DMS 273 treated with DMSO at 0.1 percent for 48 hours (cell line): ENCODE measurements at regions not wholly inside any gene's neighbourhood (a gene's known extent, or its start where the extent isn't known, plus 50 kb on each side); places are given as distances from the start of the nearest gene placed in this dataset.

Experiments
- DNase-seq: peaks from one replicate; lab custom pipeline; 2025; lab: John Stamatoyannopoulos, UW

- DNase-seq, result no peak
Measured at GRCh38 chr11:80846442-80846841, 1405.6 kb upstream of the TENM4 start.

GRCh38 chr11:80844110-80844819, 1403.4 kb upstream of the TENM4 start:
- DNase-seq, result no peak

GRCh38 chr11:80843266-80843974, 1402.6 kb upstream of the TENM4 start:
- DNase-seq, result no peak

DNA sequence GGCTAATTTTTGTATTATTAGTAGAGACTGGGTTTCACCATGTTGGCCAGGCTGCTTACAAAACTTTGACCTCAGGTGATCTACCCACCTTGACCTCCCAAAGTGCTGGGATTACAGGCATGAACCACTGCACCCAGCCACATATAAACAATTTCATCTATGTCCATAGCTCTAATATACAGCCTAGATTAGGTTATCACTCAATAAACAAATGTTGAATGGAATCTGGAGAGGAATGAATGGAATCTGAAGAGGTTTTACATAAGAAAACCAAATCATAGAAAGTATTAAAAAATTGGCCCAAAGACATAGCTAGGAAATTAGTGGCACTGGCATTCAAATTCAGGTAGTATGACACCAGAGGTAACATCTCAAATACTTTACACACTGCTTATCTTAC, 1401.4 kb upstream of the TENM4 start:
- no peak for DNase-seq

DNA sequence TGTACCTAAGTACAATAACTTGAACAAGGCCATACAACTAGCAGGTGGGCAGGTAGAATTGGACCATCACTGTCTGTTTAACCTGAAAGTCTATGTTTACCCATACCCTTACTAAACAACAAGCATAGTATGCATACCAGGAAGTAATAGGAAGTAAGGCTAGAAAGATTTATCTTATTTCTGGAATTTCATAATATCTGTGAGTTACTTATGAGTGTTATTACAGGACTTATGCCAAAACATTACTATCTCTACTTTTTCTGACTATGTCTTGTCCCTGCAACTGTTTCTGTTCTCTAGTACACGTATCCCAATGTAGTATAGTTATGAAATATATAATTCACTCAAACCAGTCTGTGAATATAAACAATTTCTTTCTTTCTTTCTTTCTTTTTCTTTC, 1400.8 kb upstream of the TENM4 start:
- DNase-seq, result no peak

DNA sequence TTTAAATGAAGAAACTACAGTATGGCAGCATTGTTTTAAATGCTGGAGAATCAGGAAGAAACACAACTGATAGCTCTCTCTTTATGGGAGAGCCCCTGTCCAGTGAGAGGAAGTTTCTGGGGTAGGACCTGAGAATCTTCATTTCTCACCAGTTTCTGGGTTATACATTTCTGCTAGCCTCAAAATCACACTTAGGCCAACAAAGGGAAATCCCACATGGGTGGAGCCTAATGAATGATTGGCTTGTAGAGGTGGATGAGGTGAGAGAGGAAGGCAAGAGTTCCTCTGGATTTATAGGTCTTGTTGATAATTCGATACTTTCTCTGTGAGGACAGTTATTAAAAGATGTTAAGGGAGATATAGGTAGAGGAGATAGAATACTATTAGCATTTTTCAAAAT, 1397.3 kb upstream of the TENM4 start:
- DNase-seq, result no peak

GRCh38 chr11:80837051-80837450, 1396.2 kb upstream of the TENM4 start:
- no peak for DNase-seq

DNA sequence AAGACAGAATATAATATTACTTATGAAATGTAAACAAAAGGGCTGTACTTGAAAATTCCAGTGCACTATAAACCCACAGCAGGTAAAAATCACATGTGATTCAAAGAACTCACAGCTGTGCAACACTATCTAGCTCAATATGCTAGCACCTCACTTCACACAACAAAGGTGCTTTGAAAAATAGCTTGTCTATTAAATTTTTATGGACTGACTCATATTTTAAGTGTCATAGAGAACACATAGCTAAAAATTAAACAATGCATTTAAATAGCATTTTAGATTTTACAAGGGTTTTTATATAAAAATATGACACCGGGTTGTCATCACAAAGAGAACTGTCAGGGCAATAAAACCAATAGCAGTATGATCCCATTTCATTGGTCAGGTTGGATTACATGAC, 1390.5 kb upstream of the TENM4 start:
- no peak for DNase-seq

DNA sequence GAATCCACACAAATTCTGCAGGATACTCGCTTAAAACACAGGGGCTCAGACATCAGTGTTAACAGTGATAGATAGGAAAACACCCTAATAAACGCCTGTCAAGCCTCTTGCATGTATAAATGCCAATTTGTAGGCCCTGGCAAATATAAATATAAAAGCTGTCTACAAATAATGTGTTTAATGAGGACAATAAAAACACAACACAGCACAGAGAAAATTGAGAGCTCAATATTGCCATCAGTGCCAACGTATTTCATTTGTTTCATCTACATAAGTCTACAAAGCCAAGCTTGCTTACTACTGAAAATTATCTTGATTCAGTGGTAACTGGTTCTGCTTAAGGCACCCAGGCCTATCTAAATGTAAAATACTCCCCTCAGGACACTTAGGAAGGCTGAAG, 1387.0 kb upstream of the TENM4 start:
- no peak for DNase-seq

DNA sequence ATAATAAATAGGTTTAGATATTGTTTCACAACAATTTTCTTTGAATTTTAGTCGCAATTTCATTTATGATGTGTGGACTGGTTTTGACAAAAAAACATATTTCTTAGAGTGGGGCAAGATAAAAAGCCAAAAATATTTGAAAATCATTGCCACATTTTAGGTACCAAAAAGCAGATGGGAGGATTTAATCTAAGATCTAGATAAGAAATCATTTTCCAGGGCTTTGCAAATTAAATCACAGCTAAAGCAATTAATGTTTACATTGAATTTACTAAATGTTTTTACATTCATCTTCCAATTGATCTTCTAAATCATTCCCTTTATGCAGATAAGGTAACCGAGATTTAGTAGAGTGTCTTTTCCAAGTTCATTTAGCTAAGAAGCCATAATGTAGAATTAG, 1386.0 kb upstream of the TENM4 start:
- DNase-seq, result no peak

GRCh38 chr11:80822308-80822707, 1381.5 kb upstream of the TENM4 start:
- DNase-seq, result no peak

- DNase-seq, result no peak
Measured at GRCh38 chr11:80819271-80819670, 1378.4 kb upstream of the TENM4 start.

DNA sequence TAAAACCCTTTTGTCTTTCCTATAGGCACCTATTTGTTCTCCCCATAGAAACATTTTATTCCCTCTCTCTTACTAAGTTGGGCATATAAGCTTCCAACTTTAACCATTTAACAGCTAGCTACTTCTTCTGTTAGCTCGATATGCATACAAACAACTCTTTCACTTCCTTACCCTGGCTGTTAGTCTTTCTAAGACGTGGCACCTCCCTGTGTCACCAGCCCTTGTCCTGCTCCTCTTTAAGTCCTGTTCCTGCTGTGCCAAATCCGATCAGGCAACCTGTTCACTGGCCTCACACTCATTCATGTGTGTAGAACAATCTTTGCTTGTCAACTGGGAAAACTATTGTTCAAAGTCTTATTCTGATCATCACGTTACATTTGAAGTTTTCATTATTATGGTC, 1376.1 kb upstream of the TENM4 start:
- DNase-seq, result no peak

DNA sequence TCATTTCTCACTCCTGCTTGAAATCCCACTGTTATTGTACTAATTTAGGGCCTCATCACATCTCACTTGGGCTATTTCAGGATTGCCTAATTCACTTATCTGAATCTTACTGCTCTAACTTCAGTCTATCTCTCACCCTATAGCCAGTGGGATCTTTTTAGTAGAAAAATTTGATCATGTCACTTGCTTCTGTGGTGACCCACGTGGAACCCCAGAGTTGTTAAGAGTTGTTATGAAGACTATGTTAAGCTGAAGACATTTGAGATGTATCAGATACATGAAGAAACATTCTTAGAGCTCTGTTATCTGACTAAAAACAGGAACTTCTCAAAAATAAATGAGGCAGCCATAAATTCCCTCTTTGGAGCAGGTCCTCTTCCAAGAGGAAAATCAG, 1375.6 kb upstream of the TENM4 start:
- no peak for DNase-seq

DNA sequence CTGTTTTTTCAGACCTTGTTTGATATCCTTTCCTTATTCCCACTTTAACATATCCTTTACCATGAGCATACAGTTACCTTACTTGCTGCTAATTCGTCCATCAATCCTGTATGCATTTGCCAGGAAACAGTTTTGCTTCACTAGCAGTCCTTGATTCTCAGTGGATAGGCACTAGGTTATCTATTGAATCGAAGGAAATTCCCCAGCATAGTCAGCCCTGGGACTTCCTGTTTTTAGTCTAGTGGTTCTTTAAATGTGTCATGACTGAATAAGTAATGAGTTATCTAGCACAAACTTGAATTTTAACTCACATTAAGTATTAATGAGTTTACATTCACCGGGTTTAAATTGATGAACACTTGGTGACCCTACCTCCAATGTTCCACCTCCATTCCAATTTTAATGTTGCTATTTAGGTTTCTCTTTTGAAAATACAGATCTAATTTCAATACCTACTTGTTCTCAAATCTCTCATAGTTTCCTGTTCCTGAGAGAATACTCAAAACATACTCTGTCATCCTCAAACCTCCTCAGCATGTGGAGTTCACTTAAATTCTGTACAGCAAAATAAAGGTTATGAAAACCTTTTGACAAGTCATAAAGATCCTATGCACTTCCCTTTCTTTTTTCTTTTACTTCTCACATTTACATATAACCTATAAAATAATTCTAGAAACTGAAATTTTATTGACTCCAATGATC, 1375.1 kb upstream of the TENM4 start:
- DNase-seq, result no peak

GRCh38 chr11:80814813-80815212, 1374.0 kb upstream of the TENM4 start:
- DNase-seq, result no peak

GRCh38 chr11:80810695-80811094, 1369.9 kb upstream of the TENM4 start:
- DNase-seq, result no peak

DNA sequence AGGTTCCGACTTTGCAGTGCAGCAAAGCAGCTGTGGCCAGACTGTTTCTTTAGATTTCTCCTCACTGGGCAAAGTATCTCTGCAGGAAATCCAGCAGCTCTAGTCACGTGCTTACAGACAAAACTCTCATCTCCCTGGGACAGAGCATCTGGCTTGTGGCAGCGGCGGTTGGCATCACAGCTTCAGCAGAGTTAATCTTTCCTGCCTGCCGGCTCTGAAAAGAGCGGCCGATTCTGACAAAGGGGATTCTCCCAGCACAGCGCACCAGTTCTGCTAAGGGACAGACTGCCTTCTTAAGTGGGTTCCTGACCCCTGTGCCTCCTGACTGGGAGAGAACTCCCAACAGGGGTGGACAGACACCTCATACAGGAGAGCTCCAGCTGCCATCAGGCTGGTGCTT, 1357.3 kb upstream of the TENM4 start:
- no peak for DNase-seq

DNA sequence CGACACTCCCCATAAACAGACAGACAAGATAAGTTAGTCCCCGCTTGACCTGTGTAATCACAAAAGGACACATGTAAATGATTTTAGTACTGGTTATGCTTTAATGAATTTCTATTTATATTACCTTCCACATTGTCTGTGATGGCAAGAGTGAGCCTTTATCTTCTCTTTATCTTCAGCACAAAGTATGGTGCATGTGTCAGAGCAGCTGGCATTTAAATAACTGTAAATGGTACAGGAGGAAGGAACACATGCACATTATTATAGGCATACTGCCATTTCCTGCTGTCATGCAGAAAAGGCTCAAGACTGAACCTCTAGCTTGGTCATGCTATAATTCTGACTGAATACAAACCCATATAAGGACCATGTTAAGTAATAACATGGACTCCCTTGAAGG, 1342.7 kb upstream of the TENM4 start:
- DNase-seq, result no peak

DNA sequence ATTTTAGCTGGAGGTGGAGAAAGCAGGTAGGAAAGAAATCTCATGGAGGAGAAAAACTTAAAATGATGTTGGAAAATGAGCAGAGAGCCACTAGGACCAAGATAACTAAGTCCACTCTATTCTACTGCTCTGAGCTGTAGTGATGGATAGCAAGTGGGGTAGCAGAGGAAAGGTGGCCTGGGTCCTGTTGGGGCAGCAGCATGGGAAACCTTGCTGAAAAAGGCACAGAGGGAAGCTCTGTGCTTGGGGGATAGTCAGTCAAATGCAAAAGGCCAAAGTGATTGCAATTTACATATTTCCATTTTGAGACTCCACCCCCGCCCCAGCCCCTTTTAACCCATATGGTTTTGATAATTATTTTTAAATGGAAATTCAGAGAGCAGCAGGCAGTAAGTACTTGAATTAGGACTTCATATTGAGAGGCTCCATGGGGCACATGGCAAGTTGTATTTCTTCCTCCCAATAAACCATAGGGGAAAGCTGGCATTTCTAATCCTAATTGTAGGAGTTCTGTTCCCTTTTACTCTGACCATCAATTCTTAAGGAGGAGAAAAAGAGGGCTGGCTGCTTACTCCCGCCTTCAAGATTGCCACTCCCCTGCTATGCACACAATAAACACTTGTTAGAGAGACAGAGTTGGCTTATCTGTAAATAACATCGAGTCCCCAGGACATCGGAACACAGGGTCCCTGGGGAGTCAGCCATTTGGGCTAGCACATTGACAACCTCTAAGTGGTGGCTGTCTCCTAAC, 1341.5 kb upstream of the TENM4 start:
- DNase-seq, result no peak

DNA sequence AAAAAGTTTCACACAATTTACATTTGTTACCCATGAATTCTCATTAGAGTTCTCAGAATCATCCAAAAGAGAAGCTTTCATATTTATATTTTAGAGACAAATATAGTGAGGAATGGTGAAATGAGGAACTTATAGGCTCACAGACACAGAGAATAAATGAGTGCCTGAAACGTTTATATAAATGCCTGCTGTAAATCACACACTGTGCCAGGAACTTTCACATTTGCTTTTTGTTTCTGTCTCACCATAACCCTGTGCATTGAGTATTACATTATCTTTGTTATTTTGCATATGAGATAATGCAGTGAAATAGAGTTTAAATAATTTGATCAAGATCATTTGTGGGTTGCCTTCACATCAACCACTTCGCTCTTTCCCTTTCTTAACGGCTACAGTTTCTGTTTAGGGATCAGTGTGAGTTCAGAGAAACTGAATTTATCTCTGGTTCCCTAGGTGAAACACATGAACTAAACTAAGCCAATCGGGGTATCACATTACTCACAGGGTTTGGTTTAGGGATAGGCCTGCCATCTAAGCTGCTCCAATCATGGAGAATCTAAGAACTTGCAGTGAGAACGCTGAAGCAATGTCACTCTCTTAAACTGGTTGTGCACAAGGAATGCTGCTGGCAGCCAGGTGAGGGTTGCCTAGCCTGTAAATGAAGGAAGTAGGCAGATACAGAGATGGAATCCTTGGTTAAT, 1339.2 kb upstream of the TENM4 start:
- no peak for DNase-seq

DNA sequence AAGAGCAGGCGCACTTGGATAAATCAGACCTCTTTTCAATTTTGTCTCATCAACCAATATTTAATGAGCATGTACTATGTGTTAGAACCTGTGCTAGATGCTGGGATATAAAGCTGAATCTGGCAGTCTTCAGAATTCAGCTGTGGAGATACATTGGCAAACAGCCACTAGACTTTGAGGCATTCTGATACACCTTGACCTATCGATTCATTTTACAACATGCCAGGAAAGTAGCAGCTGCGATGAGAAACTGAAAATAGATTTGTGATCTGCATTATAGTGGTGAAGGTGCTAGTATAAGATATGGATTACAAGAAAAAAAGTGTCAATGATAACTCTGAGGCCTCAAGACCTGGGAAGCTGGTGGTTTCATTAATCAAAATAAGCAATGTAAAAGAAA, 1338.1 kb upstream of the TENM4 start:
- DNase-seq, result no peak
